GM12878 (cell line): ENCODE measurements at regions not wholly inside any gene's neighbourhood (a gene's known extent, or its start where the extent isn't known, plus 50 kb on each side); places are given as distances from the start of the nearest gene placed in this dataset.

ENCODE experiments used
- ATAC-seq: fragments of 200-7000 bp; cut with Tn5 transposase; 3 replicates; pipeline ENCODE4 v1.9.1; 2020; ENCODE audit warnings: mild to moderate bottlenecking, moderate library complexity
- BruUV-seq: library from RNA; stranded (reverse); fragments of 400-500 nt; replicated peaks from 2 replicates; lab custom pipeline; 2021; lab: Mats Ljungman, UMichigan
- CTCF ChIA-PET: fragments of 300-600 bp; sonication (Branson Sonifier 250); formaldehyde crosslinking; extraction: SDS; loops from one replicate; lab custom pipeline; 2021; ENCODE audit warnings: inconsistent platforms; lab: Yijun Ruan, JAX
- POLR2A ChIA-PET: fragments of 350-600 bp; formaldehyde crosslinking; extraction: SDS; loops from one replicate; lab custom pipeline; 2021; ENCODE audit warnings: inconsistent platforms; lab: Charles Lee
- RAD21 ChIA-PET: fragments of 300-600 bp; sonication (Branson Sonifier 250); formaldehyde crosslinking; loops from one replicate; lab custom pipeline; 2023; ENCODE audit warnings: antibody characterized with exemption; ENCODE audit not compliant: unreplicated experiment; lab: Charles Lee
- SMC1A ChIA-PET: fragments of 300-600 bp; sonication (Branson Sonifier 250); formaldehyde crosslinking; loops from one replicate; lab custom pipeline; 2023; ENCODE audit not compliant: unreplicated experiment, uncharacterized antibody; lab: Charles Lee
- DNase-seq: peaks from one replicate; pipeline ENCODE4 v3.0.0-alpha.2; 2011; ENCODE audit warnings: low read depth, low spot score
- FAIRE-seq: peaks from 3 replicates; lab custom pipeline; 2011; peaks lifted over from hg19 to GRCh38; lab: Jason Lieb, UNC
- H2AFZ ChIP-seq: 2 replicates; pipeline ENCODE4 v1.6.0; 2011; ENCODE audit warnings: low read depth, low read length, control low read depth; ENCODE audit not compliant: control insufficient read depth
- H3K27ac ChIP-seq: 2 replicates; pipeline ENCODE4 v1.5.1; 2011; ENCODE audit warnings: control low read depth; ENCODE audit not compliant: control insufficient read depth, insufficient read depth
- H3K27me3 ChIP-seq, 2 experiments: replicated peaks in 1 of 2; 2 replicates each; pipeline versions ENCODE4 v1.6.0 to v1.6.1; 2011; ENCODE audit warnings: low read length in 1 of 2; ENCODE audit not compliant: control insufficient read depth in 2 of 2, insufficient read depth in 2 of 2
- H3K36me3 ChIP-seq, 2 experiments: 2 replicates each; pipeline ENCODE4 v1.5.1; 2011; ENCODE audit warnings: low read length in 1 of 2; ENCODE audit not compliant: control insufficient read depth in 2 of 2, insufficient read depth in 2 of 2
- H3K4me1 ChIP-seq: 2 replicates; pipeline ENCODE4 v1.6.1; 2011; ENCODE audit warnings: mild to moderate bottlenecking, low read length, moderate library complexity, mixed read lengths; ENCODE audit not compliant: control insufficient read depth, insufficient read depth
- H3K4me2 ChIP-seq: 2 replicates; pipeline ENCODE4 v1.6.0; 2011; ENCODE audit warnings: control low read depth; ENCODE audit not compliant: control insufficient read depth, insufficient read depth
- H3K4me3 ChIP-seq: fragments of 200-600 bp; sonication (generic); 2 replicates; pipeline ENCODE4 v1.5.1; 2016
- H3K79me2 ChIP-seq: 2 replicates; pipeline ENCODE4 v1.6.0; 2011; ENCODE audit warnings: low read length; ENCODE audit not compliant: control insufficient read depth, insufficient read depth
- H3K9ac ChIP-seq: 2 replicates; pipeline ENCODE4 v1.8.0; 2011; ENCODE audit warnings: low read length, control low read depth, mixed read lengths; ENCODE audit not compliant: control insufficient read depth, insufficient read depth
- H3K9me3 ChIP-seq: replicated peaks from 3 replicates; pipeline ENCODE4 v1.5.1; 2011; ENCODE audit warnings: mild to moderate bottlenecking, low read length; ENCODE audit not compliant: control insufficient read depth, insufficient read depth
- H4K20me1 ChIP-seq: 2 replicates; pipeline ENCODE4 v1.6.0; 2011; ENCODE audit not compliant: control insufficient read depth, insufficient read depth
- CREM ChIP-seq: IDR thresholded peaks from 2 replicates; pipeline ENCODE4 v1.6.1; 2014; ENCODE audit warnings: antibody characterized with exemption, low read depth
- ETV6 ChIP-seq, 2 experiments: fragments of 450-650 bp in 1 of 2; IDR thresholded peaks in 1 of 2; conservative IDR thresholded peaks in 1 of 2; 2 replicates each; pipeline ENCODE4 v1.6.1; 2014; ENCODE audit warnings: antibody characterized with exemption in 1 of 2, borderline replicate concordance in 1 of 2, low read depth in 1 of 2, mild to moderate bottlenecking in 1 of 2, moderate library complexity in 1 of 2
- HDAC2 ChIP-seq: fragments of 200-600 bp; sonication (generic); IDR thresholded peaks from 2 replicates; pipeline ENCODE4 v1.6.1; 2017
- KDM1A ChIP-seq: fragments of 200-600 bp; sonication (generic); IDR thresholded peaks from 2 replicates; pipeline ENCODE4 v1.6.1; 2016; ENCODE audit warnings: borderline replicate concordance
- SMARCA5 ChIP-seq: fragments of 450-650 bp; IDR thresholded peaks from 2 replicates; pipeline ENCODE4 v1.6.1; 2017; ENCODE audit warnings: mild to moderate bottlenecking
- ZNF384 ChIP-seq: IDR thresholded peaks from 2 replicates; pipeline ENCODE4 v1.6.1; 2012; ENCODE audit warnings: low read depth, mild to moderate bottlenecking, low read length, improper control_type of control experiment, borderline replicate concordance
- in situ Hi-C: fragments of 300-500 bp; cut with MboI; formaldehyde crosslinking; loops from 9 replicates; pipeline ENCODE4 v1.14.3; 2018; ENCODE audit warnings: mixed read lengths
- intact Hi-C: fragments of 100-400 bp; cut with micrococcal nuclease; formaldehyde crosslinking; loops from one replicate; pipeline ENCODE4 v1.14.2; 2022; ENCODE audit not compliant: unreplicated experiment
- TF ChIP-seq, protein P1 (sequence below): fragments of 450-650 bp; formaldehyde crosslinking; IDR thresholded peaks from 2 replicates; pipeline ENCODE4 v1.5.0; 2022; ENCODE audit warnings: mild to moderate bottlenecking, missing genetic modification characterization
- TF ChIP-seq, protein P2 (sequence below): fragments of 450-650 bp; formaldehyde crosslinking; IDR thresholded peaks from 2 replicates; pipeline ENCODE4 v1.4.0; 2020; ENCODE audit warnings: mild to moderate bottlenecking, moderate library complexity

DNA sequence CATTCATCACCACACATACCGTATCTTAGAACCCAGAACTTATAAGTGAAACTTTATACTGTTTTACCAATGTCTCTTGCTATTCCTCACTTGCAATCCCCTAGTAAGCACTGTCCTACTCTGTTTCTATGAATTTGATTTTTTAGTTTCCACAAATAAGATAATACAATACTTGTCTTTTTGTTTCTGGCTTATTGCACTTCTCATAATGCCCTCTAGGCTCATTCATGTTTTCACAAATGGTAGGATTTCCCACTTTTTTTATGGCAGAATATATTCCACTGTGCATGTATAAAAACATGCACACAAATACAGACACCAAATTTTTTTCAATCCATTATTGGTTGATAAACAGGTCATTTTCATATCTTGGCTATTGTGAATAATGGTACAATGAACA lies 1742.3 kb upstream of the NUDT12 start (continued):
- TF ChIP-seq, protein P1, sequence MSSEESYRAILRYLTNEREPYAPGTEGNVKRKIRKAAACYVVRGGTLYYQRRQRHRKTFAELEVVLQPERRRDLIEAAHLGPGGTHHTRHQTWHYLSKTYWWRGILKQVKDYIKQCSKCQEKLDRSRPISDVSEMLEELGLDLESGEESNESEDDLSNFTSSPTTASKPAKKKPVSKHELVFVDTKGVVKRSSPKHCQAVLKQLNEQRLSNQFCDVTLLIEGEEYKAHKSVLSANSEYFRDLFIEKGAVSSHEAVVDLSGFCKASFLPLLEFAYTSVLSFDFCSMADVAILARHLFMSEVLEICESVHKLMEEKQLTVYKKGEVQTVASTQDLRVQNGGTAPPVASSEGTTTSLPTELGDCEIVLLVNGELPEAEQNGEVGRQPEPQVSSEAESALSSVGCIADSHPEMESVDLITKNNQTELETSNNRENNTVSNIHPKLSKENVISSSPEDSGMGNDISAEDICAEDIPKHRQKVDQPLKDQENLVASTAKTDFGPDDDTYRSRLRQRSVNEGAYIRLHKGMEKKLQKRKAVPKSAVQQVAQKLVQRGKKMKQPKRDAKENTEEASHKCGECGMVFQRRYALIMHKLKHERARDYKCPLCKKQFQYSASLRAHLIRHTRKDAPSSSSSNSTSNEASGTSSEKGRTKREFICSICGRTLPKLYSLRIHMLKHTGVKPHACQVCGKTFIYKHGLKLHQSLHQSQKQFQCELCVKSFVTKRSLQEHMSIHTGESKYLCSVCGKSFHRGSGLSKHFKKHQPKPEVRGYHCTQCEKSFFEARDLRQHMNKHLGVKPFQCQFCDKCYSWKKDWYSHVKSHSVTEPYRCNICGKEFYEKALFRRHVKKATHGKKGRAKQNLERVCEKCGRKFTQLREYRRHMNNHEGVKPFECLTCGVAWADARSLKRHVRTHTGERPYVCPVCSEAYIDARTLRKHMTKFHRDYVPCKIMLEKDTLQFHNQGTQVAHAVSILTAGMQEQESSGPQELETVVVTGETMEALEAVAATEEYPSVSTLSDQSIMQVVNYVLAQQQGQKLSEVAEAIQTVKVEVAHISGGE (CRISPR knock-in tag): no peak
- TF ChIP-seq SMARCA5 (no peak), KDM1A (no peak), CREM (no peak), HDAC2 (no peak), ZNF384 (no peak)
- TF ChIP-seq, protein P2, sequence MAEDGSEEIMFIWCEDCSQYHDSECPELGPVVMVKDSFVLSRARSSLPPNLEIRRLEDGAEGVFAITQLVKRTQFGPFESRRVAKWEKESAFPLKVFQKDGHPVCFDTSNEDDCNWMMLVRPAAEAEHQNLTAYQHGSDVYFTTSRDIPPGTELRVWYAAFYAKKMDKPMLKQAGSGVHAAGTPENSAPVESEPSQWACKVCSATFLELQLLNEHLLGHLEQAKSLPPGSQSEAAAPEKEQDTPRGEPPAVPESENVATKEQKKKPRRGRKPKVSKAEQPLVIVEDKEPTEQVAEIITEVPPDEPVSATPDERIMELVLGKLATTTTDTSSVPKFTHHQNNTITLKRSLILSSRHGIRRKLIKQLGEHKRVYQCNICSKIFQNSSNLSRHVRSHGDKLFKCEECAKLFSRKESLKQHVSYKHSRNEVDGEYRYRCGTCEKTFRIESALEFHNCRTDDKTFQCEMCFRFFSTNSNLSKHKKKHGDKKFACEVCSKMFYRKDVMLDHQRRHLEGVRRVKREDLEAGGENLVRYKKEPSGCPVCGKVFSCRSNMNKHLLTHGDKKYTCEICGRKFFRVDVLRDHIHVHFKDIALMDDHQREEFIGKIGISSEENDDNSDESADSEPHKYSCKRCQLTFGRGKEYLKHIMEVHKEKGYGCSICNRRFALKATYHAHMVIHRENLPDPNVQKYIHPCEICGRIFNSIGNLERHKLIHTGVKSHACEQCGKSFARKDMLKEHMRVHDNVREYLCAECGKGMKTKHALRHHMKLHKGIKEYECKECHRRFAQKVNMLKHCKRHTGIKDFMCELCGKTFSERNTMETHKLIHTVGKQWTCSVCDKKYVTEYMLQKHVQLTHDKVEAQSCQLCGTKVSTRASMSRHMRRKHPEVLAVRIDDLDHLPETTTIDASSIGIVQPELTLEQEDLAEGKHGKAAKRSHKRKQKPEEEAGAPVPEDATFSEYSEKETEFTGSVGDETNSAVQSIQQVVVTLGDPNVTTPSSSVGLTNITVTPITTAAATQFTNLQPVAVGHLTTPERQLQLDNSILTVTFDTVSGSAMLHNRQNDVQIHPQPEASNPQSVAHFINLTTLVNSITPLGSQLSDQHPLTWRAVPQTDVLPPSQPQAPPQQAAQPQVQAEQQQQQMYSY (CRISPR knock-in tag): no peak

DNA sequence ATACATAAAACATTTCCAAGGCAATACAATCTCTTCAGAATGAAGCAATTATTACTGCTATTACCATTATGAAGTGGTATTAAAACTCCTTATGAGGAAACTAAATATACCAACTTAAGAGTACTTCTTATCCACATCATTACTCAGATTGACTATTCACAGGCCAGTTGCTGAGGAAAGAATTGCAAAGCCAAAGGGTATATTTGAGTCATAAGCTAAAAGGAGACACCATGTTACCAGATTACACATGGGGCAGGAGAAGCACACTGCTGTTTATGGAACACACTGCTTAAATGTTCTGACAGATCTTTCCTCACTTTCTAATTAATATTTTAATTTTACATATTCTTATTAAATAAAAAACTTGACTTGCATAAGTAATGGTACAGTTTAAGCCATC lies 1726.4 kb upstream of the NUDT12 start:
- ChIA-PET RAD21 (no interaction called here), POLR2A (no interaction called here), SMC1A (no interaction called here), CTCF (no interaction called here)
- no peak overlapping the region for H3K27ac ChIP-seq
- no peaks in the 10 kb centered on the region for H3K4me1 ChIP-seq
- H3K27me3 ChIP-seq: no peaks in the 10 kb centered on the region
- TF ChIP-seq ETV6 (conservative IDR thresholded peaks at IDR 0.05 in 1 of 2, IDR thresholded peaks at IDR 0.05 in 1 of 2; ENCODE audit: borderline replicate concordance in 1 of 2, low read depth in 1 of 2): no peak
- FAIRE-seq (no peak), DNase-seq (no peak), ATAC-seq (no peak)
- no peak overlapping the region for H3K4me3 ChIP-seq
- intact Hi-C loops (no loop called here), in situ Hi-C loops (no loop called here)
- no TSS peak for BruUV-seq
- H3K36me3 ChIP-seq: no peaks in the 10 kb centered on the region
- H4K20me1 ChIP-seq: no peaks in the 10 kb centered on the region
- H2AFZ ChIP-seq: no peak overlapping the region
- no peak overlapping the region for H3K9ac ChIP-seq
- H3K9me3 ChIP-seq: no peaks in the 10 kb centered on the region
- H3K79me2 ChIP-seq: no peaks in the 10 kb centered on the region
- H3K4me2 ChIP-seq: no peak overlapping the region
